Brain microvascular endothelial cell (primary cell): ENCODE measurements at regions not wholly inside any gene's neighbourhood (a gene's known extent, or its start where the extent isn't known, plus 50 kb on each side); places are given as distances from the start of the nearest gene placed in this dataset.

ENCODE experiments used
- DNase-seq: peaks from one replicate; pipeline ENCODE4 v3.0.0-alpha.2; 2020
- H3K27ac ChIP-seq: fragments of 250-450 bp; sonication (Bioruptor Pico); 2 replicates; pipeline ENCODE4 v1.5.1; 2020; ENCODE audit warnings: mild to moderate bottlenecking, moderate library complexity
- H3K27me3 ChIP-seq: fragments of 250-450 bp; sonication (Bioruptor Pico); replicated peaks from 2 replicates; pipeline ENCODE4 v1.5.1; 2020; ENCODE audit warnings: mild to moderate bottlenecking
- H3K36me3 ChIP-seq: fragments of 250-450 bp; sonication (Bioruptor Pico); replicated peaks from 2 replicates; pipeline ENCODE4 v1.5.1; 2020; ENCODE audit warnings: mild to moderate bottlenecking
- H3K4me3 ChIP-seq: 2 replicates; pipeline ENCODE4 v1.5.1; 2011; ENCODE audit warnings: low read depth, mild to moderate bottlenecking, control low read depth, low read length, moderate library complexity
- CTCF ChIP-seq: IDR thresholded peaks from 2 replicates; pipeline ENCODE4 v1.5.1; 2011; ENCODE audit warnings: low read depth, mild to moderate bottlenecking, moderate library complexity, low read length, control low read depth, inconsistent platforms; ENCODE audit errors: missing control alignments
- in situ Hi-C: cut with HindIII; loops from 2 replicates; pipeline ENCODE4 v1.10.0; 2017; ENCODE audit warnings: low sequenced_read_pairs, low pct_ligation_motif_present

GRCh38 chr5:56698463-56699381 lies 116.6 kb upstream of the MAP3K1 start:
- no peaks in the 10 kb centered on the region for H3K27me3 ChIP-seq
- TF ChIP-seq CTCF = no peak
- in situ Hi-C loops = no loop called here
- no peak for DNase-seq
- no peaks in the 10 kb centered on the region for H3K36me3 ChIP-seq
- H3K4me3 ChIP-seq = no peak overlapping the region
- H3K27ac ChIP-seq = no peak overlapping the region

- no peak for TF ChIP-seq CTCF
- no peak for DNase-seq
- Histone ChIP-seq H3K27ac (no peak overlapping the region), H3K4me3 (no peak overlapping the region), H3K27me3 (no peaks in the 10 kb centered on the region), H3K36me3 (no peaks in the 10 kb centered on the region)
- in situ Hi-C loops = no loop called here
These were observed 118.4 kb upstream of the MAP3K1 start for GRCh38 chr5:56696900-56697299.

- DNase-seq = no peak
- H3K27me3 ChIP-seq = no peaks in the 10 kb centered on the region
- H3K4me3 ChIP-seq = no peak overlapping the region
- H3K27ac ChIP-seq = no peak overlapping the region
- no peaks in the 10 kb centered on the region for H3K36me3 ChIP-seq
- in situ Hi-C loops = no loop called here
- TF ChIP-seq CTCF = no peak
These were observed 122.1 kb upstream of the MAP3K1 start for GRCh38 chr5:56693220-56693579.

GRCh38 chr5:56692359-56693219 lies 122.8 kb upstream of the MAP3K1 start:
- Histone ChIP-seq H3K27me3 (no peaks in the 10 kb centered on the region), H3K4me3 (no peak overlapping the region), H3K27ac (no peak overlapping the region), H3K36me3 (no peaks in the 10 kb centered on the region)
- in situ Hi-C loops = no loop called here
- no peak for DNase-seq
- TF ChIP-seq CTCF = no peak

GRCh38 chr5:56688402-56688801 lies 126.9 kb upstream of the MAP3K1 start:
- no peak overlapping the region for H3K4me3 ChIP-seq
- in situ Hi-C loops = no loop called here
- DNase-seq = no peak
- H3K36me3 ChIP-seq = no peaks in the 10 kb centered on the region
- no peak overlapping the region for H3K27ac ChIP-seq
- H3K27me3 ChIP-seq = no peaks in the 10 kb centered on the region
- TF ChIP-seq CTCF = no peak
